Left kidney (tissue), 1 donor: ENCODE measurements at regions not wholly inside any gene's neighbourhood (a gene's known extent, or its start where the extent isn't known, plus 50 kb on each side); places are given as distances from the start of the nearest gene placed in this dataset.
"Not testable (repeated sequence)": the region's sequence is repeated elsewhere in the genome, so short reads cannot be mapped to it uniquely, and the experiment has no call there.

ENCODE experiments used
- DNase-seq: peaks from one replicate; pipeline ENCODE4 v3.0.0-alpha.2; 2013

DNA sequence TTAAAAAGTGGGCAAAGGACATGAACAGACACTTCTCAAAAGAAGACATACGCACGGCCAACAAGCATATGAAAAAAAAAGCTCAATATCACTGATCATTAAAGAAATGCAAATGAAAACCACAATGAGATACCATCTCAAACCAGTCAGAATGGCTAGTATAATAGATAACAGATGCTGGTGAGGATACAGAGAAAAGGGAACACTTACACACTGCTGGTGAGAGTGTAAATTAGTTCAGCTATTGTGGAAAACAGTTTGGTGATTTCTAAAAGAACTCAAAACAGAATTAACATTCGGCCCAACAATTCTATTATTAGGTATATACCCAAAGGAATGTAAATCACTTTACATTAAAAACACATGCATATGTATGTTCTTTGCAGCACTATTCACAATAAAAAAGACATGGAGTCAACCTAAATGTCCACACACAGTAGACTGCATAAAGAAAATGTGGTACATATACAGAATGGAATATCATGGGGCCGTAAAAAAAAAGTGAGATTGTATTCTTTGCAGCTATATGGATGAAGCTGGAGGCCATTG lies 1569.0 kb downstream of the OLFM4 start:
- no peak for DNase-seq

DNA sequence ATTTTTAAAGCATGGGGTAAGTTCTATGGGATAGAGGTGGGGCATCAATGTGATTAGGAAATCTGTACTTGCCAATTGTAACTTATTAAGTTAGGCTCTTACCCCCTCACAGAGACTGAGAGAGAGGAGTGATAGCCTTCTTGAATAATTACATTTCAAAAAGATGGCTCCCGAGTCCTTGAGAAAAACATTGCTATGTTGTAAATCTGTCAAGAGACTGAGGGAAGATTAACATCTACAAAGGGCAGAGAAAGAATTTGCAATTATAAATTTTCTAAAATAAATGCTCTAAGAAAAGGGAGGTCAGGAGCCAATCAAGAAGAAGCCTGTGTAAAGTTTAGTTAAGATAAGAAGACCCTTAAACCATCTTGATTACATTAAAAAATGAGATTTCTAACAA lies 1570.8 kb downstream of the OLFM4 start:
- no peak for DNase-seq

GRCh38 chr13:54606944-54607343 lies 1578.3 kb downstream of the OLFM4 start:
- no peak for DNase-seq

DNA sequence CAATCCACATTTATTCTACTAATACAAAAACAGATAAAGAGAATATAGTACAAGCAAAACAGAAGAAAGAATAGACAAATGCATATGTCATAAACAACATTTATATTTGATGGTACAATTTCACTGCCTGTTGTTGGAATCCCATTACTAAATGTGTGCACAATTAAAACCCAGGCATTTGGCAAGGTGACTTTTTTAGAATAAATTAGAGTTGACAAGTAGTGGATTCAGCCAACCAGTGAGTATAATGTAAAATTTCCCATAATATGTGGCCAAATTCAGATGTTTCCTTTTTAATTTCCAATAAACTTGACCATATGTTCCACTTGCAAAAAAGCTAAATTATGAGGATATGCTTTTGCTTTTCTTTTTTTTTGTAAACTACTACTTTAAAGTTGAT lies 1578.8 kb downstream of the OLFM4 start:
- DNase-seq: no peak

DNA sequence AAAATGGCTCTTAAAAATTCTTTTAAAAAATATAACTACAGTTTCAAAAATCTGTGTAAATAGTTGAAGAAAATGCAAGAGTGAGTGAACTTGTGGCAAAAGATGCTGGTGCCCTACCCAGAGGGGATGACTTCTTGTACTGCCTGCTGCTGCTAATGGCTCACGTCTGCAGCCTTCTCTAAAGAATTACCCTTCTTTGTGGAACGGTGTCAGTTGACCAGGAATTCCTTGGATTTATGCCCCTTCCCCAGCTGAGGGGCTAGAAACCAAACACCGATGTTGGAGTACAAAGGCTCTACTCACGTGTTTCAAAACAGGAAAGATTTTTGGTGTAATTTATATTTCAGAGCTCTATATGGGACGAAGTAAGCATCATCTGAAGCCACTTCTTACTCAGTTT lies 1582.8 kb downstream of the OLFM4 start:
- no peak for DNase-seq

GRCh38 chr13:54614726-54615125 lies 1586.1 kb downstream of the OLFM4 start:
- no peak for DNase-seq

DNA sequence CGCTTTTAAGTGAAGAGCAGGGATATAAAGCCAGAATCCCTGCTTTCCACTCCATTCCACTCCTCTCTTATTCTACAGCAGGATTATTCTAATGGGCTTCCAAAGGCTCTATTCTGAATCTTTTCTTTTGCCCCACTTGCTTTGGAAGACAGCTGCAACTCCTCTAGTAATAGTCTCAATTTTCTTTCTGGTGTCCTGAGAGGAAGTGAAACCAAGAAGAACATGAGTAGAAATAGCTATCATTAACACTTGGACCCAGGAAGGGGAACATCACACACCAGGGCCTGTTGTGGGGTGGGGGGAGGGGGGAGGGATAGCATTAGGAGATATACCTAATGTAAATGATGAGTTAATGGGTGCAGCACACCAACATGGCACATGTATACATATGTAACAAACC lies 1597.9 kb downstream of the OLFM4 start:
- DNase-seq: not testable (repeated sequence)

GRCh38 chr13:54627646-54628372 lies 1599.2 kb downstream of the OLFM4 start:
- DNase-seq: no peak

GRCh38 chr13:54628383-54628782 lies 1599.8 kb downstream of the OLFM4 start:
- DNase-seq: no peak

- DNase-seq: no peak
Observed at GRCh38 chr13:54633456-54633855, 1604.8 kb downstream of the OLFM4 start.

GRCh38 chr13:54636231-54636630 lies 1607.6 kb downstream of the OLFM4 start:
- no peak for DNase-seq

- no peak for DNase-seq
Observed at GRCh38 chr13:54637366-54637765, 1608.8 kb downstream of the OLFM4 start.

GRCh38 chr13:54640719-54641118 lies 1612.1 kb downstream of the OLFM4 start:
- DNase-seq: no peak

DNA sequence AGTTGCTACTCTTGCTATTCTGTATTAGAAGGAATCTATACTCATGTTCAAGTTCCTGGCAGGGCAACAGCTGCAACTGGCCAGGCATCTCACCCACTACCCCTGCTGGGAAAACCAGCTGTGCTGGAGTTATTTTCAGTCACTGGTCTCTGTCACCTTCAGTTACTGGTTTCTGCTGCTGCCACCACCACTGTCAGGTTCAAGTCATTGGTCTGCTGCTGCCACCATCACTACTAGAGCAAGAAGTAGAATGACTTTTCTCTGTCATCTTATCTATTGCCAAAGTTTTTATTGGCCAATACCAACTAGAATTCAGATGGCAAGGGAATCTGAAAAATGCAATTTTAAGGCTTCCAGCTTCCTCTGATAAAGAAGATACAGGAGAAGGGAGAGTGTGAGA lies 1615.2 kb downstream of the OLFM4 start:
- no peak for DNase-seq

GRCh38 chr13:54647275-54647674 lies 1618.7 kb downstream of the OLFM4 start:
- no peak for DNase-seq

DNA sequence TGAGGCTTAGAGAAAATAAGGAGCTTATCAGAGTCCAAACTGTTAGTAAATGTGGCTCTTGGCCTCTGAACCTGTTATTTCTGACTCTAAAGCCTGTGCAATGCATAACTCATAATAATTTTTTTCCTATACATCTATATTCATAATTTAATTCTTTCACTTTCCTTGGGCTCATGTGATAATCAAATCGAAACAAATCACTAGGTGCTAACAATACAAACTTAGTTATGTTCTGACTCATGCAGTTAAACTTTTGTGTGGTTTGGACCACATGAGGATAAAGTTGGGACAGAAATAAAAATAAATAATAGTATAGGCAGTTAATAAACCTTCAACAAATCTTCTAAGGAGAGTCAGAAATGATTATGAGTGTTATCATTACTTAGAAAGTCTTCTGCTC lies 1629.0 kb downstream of the OLFM4 start:
- no peak for DNase-seq

- DNase-seq: no peak
Observed at GRCh38 chr13:54658771-54659170, 1630.2 kb downstream of the OLFM4 start.

DNA sequence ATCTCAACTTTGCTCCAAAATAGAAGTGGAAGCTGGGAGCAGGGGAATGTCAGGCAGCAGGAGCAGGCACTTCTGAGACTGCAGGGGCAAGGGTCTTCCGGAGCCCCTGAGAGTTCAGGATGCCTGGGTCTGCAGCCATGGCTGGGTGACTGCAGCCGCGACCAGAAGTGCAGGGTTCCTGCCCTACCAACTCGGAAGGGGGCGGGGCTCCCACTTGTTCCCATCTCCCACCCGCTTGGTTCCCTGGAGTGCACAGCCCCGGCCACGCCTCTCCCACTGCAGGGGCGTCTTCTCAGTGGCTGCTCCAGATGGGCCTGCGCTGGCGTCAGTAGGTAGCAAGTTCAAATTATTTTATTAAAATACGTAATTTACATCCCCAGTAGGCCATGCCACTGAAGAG lies 1631.7 kb downstream of the OLFM4 start:
- DNase-seq: no peak

GRCh38 chr13:54676526-54677113 lies 1648.0 kb downstream of the OLFM4 start:
- no peak for DNase-seq

GRCh38 chr13:54682184-54682583 lies 1653.6 kb downstream of the OLFM4 start:
- DNase-seq: no peak

DNA sequence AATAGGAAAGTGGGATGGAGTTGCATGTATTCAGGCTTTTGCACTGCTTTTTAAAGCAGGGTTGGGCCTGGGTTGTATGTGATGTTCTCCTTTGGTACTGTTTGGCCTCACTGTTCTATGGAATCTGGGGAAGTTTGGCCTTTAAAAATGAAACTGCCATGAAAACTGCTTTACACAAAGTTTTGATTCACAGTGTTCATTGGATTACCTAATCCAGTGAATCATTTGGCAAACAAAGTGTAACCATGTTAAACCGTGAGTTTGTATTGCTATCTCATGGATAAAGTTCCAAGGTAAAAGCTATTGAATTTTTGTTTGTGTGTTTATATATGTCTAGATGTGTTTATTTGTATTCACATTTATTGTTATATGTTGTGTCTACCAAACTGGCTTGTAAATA lies 1658.6 kb downstream of the OLFM4 start:
- no peak for DNase-seq

DNA sequence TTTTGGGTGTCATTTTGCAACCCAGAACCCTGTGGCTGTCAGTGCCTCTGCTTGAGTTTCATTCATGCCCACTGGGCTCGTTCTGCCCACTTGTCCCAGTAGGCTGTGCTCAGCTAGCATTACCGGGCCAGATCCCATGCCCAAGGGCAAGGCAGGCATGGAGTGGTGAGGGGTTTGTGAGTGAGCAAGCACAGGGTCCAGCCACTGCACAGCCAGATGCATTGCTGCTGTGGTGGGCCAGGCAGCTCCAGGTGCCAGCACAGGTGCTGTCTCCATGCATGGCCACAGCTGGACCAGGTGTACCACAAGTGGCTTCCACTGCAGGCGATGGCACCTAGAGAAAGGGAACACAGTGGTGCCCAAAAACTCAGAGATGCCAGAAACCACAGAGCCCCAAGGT lies 1671.2 kb downstream of the OLFM4 start:
- DNase-seq: no peak

- DNase-seq: no peak
Observed at GRCh38 chr13:54705738-54706137, 1677.1 kb downstream of the OLFM4 start.

DNA sequence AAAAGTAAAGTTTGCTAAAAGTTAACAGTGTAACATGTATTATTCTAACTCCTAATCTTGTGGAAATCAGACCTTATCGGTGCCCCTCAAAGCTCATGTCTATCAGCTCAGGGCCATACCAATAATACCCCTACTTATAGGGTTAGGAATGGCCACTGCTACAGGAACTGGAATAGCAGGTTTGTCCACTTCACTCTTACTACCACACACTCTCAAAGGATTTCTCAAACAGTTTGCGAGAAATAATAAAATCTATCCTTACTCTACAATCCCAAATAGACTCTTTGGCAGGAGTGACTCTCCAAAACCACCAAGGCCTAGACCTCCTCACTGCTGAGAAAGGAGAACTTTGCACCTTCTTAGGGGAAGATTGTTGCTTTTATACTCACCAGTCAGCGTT lies 1677.7 kb downstream of the OLFM4 start:
- no peak for DNase-seq
